Mesodermal cell (in vitro differentiated cells): ENCODE measurements at regions not wholly inside any gene's neighbourhood (a gene's known extent, or its start where the extent isn't known, plus 50 kb on each side); places are given as distances from the start of the nearest gene placed in this dataset.

Source experiments
- H3K27ac ChIP-seq: 2 replicates; pipeline ENCODE4 v1.7.0; 2013; ENCODE audit warnings: mild to moderate bottlenecking, low read depth, low read length, moderate library complexity; ENCODE audit not compliant: severe bottlenecking
- H3K36me3 ChIP-seq: 2 replicates; pipeline ENCODE4 v1.7.1; 2013; ENCODE audit warnings: mild to moderate bottlenecking, low read length, moderate library complexity; ENCODE audit not compliant: control insufficient read depth, insufficient read depth
- H3K4me1 ChIP-seq: one replicate; pipeline ENCODE4 v1.7.1; 2013; ENCODE audit warnings: mild to moderate bottlenecking, low read length; ENCODE audit not compliant: insufficient read depth, control insufficient read depth, poor library complexity, severe bottlenecking
- H3K4me3 ChIP-seq: 2 replicates; pipeline ENCODE4 v1.7.0; 2013; ENCODE audit warnings: low read length, control low read depth, mild to moderate bottlenecking; ENCODE audit not compliant: insufficient read depth, poor library complexity, severe bottlenecking; ENCODE audit errors: extremely low read depth
- H3K9me3 ChIP-seq: 2 replicates; pipeline ENCODE4 v1.7.1; 2013; ENCODE audit warnings: mild to moderate bottlenecking, low read length, moderate library complexity; ENCODE audit not compliant: control insufficient read depth
- WGBS, 2 experiments: methylation state at CpG; one replicate each; pipeline ENCODE4 v1.1.5; 2013; ENCODE audit warnings: missing lambda C conversion rate in 2 of 2; ENCODE audit not compliant: insufficient coverage in 2 of 2; 5-methylcytosine and 5-hydroxymethylcytosine counted together

DNA sequence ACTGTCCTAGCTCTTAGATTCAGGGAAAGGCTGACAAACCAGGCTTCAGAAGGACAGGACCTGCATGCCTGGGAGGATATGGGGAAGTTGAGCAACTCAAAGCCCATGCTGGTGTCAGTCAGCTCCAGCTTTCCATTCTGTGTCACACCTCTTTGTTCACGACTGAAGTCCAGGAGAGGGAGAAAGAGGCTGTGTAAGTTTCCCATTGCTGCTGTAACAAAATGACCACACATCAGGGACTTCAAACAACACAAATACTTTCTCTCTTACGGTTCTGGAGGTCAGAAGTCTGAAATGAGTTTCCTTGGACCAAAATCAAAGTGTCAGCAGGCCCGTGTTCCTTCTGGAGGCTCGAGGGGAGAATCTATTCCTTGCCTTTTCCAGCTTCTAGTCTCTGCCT is 50.6 kb upstream of the STX18 start:
- Histone ChIP-seq H3K4me3 (no peak overlapping the region), H3K9me3 (peaks cover 12% of the 10 kb centered on the region), H3K27ac (no peak overlapping the region), H3K36me3 (peaks cover 3% of the 10 kb centered on the region), H3K4me1 (peaks cover 8% of the 10 kb centered on the region)
- 70 to 71% methylated on average over 3 of the region's 4 CpGs for WGBS, 2 experiments
